IMR-90 (cell line): ENCODE measurements at regions not wholly inside any gene's neighbourhood (a gene's known extent, or its start where the extent isn't known, plus 50 kb on each side); places are given as distances from the start of the nearest gene placed in this dataset.

Source experiments
- BHLHE40 ChIP-seq: fragments of 150-350 bp; IDR thresholded peaks from 2 replicates; pipeline ENCODE4 v1.6.1; 2016; ENCODE audit warnings: mild to moderate bottlenecking, low read depth, low read length
- CEBPB ChIP-seq: IDR thresholded peaks from 2 replicates; pipeline ENCODE4 v1.6.1; 2012; ENCODE audit warnings: low read depth, low read length, improper control_type of control experiment
- CHD1 ChIP-seq: IDR thresholded peaks from 2 replicates; pipeline ENCODE4 v1.6.1; 2012; ENCODE audit warnings: low read depth, low read length, improper control_type of control experiment
- CTCF ChIP-seq: conservative IDR thresholded peaks from 2 replicates; pipeline ENCODE4 v1.5.1; 2012; ENCODE audit warnings: mild to moderate bottlenecking, low read depth, low read length, improper control_type of control experiment
- ELK1 ChIP-seq: fragments of 150-350 bp; IDR thresholded peaks from 2 replicates; pipeline ENCODE4 v1.6.1; 2016; ENCODE audit warnings: low read depth, mild to moderate bottlenecking, low read length, moderate library complexity, borderline replicate concordance
- FOS ChIP-seq: fragments of 150-350 bp; IDR thresholded peaks from 2 replicates; pipeline ENCODE4 v1.6.1; 2016; ENCODE audit warnings: low read depth, low read length
- MAFK ChIP-seq: IDR thresholded peaks from 2 replicates; pipeline ENCODE4 v1.6.1; 2012; ENCODE audit warnings: low read depth, low read length, improper control_type of control experiment
- NFE2L2 ChIP-seq: fragments of 150-350 bp; IDR thresholded peaks from 2 replicates; pipeline ENCODE4 v1.6.1; 2016; ENCODE audit warnings: low read depth, mild to moderate bottlenecking, low read length
- POLR2A ChIP-seq: IDR thresholded peaks from 2 replicates; pipeline ENCODE4 v1.6.1; 2012; ENCODE audit warnings: mild to moderate bottlenecking, low read depth, low read length
- RAD21 ChIP-seq: IDR thresholded peaks from 2 replicates; pipeline ENCODE4 v1.6.1; 2012; ENCODE audit warnings: low read length, improper control_type of control experiment
- RFX5 ChIP-seq: IDR thresholded peaks from 2 replicates; pipeline ENCODE4 v1.8.0; 2012; ENCODE audit warnings: low read depth, mild to moderate bottlenecking, low read length, moderate library complexity
- TF ChIP-seq, protein P1 (sequence below): fragments of 150-350 bp; IDR thresholded peaks from 2 replicates; pipeline ENCODE4 v1.6.1; 2017; ENCODE audit warnings: mild to moderate bottlenecking, antibody characterized with exemption, low read length, low read depth

DNA sequence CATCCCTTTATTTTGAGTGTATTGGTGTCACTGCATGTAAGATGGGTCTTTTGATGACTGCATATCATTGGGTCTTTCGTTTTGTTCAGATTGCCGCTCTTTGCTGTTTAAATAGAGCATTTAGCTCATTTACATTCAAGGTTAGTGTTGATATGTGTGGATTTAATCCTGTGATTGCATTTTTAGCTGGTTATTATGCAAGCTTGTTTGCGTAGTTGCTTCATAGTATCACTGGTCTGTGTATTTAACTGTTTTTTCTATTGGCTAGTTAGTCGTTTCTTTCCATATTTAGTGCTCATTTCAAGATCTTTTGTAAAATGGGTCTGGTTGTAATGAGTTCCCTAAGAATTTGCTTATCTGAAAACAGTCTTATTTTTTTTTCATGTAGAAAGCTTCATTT, 1170.6 kb upstream of the SEL1L start:
- TF ChIP-seq CTCF, result no peak
- TF ChIP-seq NFE2L2, result no peak
- no peak for TF ChIP-seq CHD1
- TF ChIP-seq POLR2A, result no peak
- no peak for TF ChIP-seq ELK1
- no peak for TF ChIP-seq BHLHE40
- TF ChIP-seq CEBPB, result no peak
- no peak for TF ChIP-seq MAFK
- no peak for TF ChIP-seq RFX5
- TF ChIP-seq, protein P1, sequence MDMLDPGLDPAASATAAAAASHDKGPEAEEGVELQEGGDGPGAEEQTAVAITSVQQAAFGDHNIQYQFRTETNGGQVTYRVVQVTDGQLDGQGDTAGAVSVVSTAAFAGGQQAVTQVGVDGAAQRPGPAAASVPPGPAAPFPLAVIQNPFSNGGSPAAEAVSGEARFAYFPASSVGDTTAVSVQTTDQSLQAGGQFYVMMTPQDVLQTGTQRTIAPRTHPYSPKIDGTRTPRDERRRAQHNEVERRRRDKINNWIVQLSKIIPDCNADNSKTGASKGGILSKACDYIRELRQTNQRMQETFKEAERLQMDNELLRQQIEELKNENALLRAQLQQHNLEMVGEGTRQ, result no peak
- no peak for TF ChIP-seq FOS
- no peak for TF ChIP-seq RAD21
